ENCODE measurements at regions not wholly inside any gene's neighbourhood (a gene's known extent, or its start where the extent isn't known, plus 50 kb on each side); places are given as distances from the start of the nearest gene placed in this dataset.

GRCh38 chr6:144856622-144857021, 571.5 kb downstream of the UTRN start:
- no peaks in the 10 kb centered on the region for H3K9me2 ChIP-seq (replicated peaks; ENCODE audit: insufficient read depth, low read length)
- no peak overlapping the region for H3K9ac ChIP-seq (ENCODE audit: low read length)
- H3K4me2 ChIP-seq (ENCODE audit: low read depth, low read length): no peak overlapping the region
- H3K27me3 ChIP-seq (replicated peaks; ENCODE audit: insufficient read depth, low read length): no peaks in the 10 kb centered on the region
- no peaks in the 10 kb centered on the region for H3K36me3 ChIP-seq (replicated peaks; ENCODE audit: insufficient read depth, low read length)
- 0 out of 2 replicates have a peak, but pooled peaks cover 5% of the 10 kb centered on the region for H3K4me1 ChIP-seq (ENCODE audit: low read length)
- TF ChIP-seq CTCF (IDR thresholded peaks at IDR 0.05; ENCODE audit: low read length) (no peak), EZH2 (optimal IDR thresholded peaks at IDR 0.05; ENCODE audit: low read depth, low read length) (no peak), EZH2phosphoT487 (IDR thresholded peaks at IDR 0.05; ENCODE audit: low read length) (no peak)
- no peaks in the 10 kb centered on the region for H3K9me3 ChIP-seq (replicated peaks; ENCODE audit: insufficient read depth, low read length)
- no peak overlapping the region for H3K27ac ChIP-seq (ENCODE audit: low read length)
- no peaks in the 10 kb centered on the region for H4K20me1 ChIP-seq (ENCODE audit: insufficient read depth, low read length)
- no peaks in the 10 kb centered on the region for H3K79me2 ChIP-seq (ENCODE audit: low read length)
- no peak for DNase-seq
- H3K4me3 ChIP-seq (ENCODE audit: low read length): no peak overlapping the region
- no peak overlapping the region for H2AFZ ChIP-seq (ENCODE audit: low read length)
- H3F3A ChIP-seq (ENCODE audit: insufficient read depth, low read length): no peaks in the 10 kb centered on the region

- Histone ChIP-seq H3K36me3 (replicated peaks; ENCODE audit: insufficient read depth, low read length) (no peaks in the 10 kb centered on the region), H3K4me2 (ENCODE audit: low read depth, low read length) (no peak overlapping the region), H4K20me1 (ENCODE audit: insufficient read depth, low read length) (no peaks in the 10 kb centered on the region), H3K79me2 (ENCODE audit: low read length) (no peaks in the 10 kb centered on the region), H3K27me3 (replicated peaks; ENCODE audit: insufficient read depth, low read length) (no peaks in the 10 kb centered on the region), H3K4me1 (ENCODE audit: low read length) (0 out of 2 replicates have a peak, but pooled peaks cover 5% of the 10 kb centered on the region), H2AFZ (ENCODE audit: low read length) (no peak overlapping the region), H3K4me3 (ENCODE audit: low read length) (no peak overlapping the region), H3K9ac (ENCODE audit: low read length) (no peak overlapping the region), H3K9me2 (replicated peaks; ENCODE audit: insufficient read depth, low read length) (no peaks in the 10 kb centered on the region), H3K9me3 (replicated peaks; ENCODE audit: insufficient read depth, low read length) (no peaks in the 10 kb centered on the region), H3K27ac (ENCODE audit: low read length) (no peak overlapping the region), H3F3A (ENCODE audit: insufficient read depth, low read length) (no peaks in the 10 kb centered on the region)
- TF ChIP-seq EZH2phosphoT487 (IDR thresholded peaks at IDR 0.05; ENCODE audit: low read length) (no peak), CTCF (IDR thresholded peaks at IDR 0.05; ENCODE audit: low read length) (no peak), EZH2 (optimal IDR thresholded peaks at IDR 0.05; ENCODE audit: low read depth, low read length) (no peak)
- no peak for DNase-seq
Measured at GRCh38 chr6:144857086-144857485, 572.0 kb downstream of the UTRN start.

- DNase-seq: no peak
- Histone ChIP-seq H3F3A (ENCODE audit: insufficient read depth, low read length) (no peaks in the 10 kb centered on the region), H3K79me2 (ENCODE audit: low read length) (no peaks in the 10 kb centered on the region), H3K4me3 (ENCODE audit: low read length) (no peak overlapping the region), H3K27ac (ENCODE audit: low read length) (no peak overlapping the region), H3K9me2 (replicated peaks; ENCODE audit: insufficient read depth, low read length) (no peaks in the 10 kb centered on the region), H3K4me1 (ENCODE audit: low read length) (no peaks in the 10 kb centered on the region), H3K36me3 (replicated peaks; ENCODE audit: insufficient read depth, low read length) (no peaks in the 10 kb centered on the region), H3K9ac (ENCODE audit: low read length) (no peak overlapping the region), H3K27me3 (replicated peaks; ENCODE audit: insufficient read depth, low read length) (no peaks in the 10 kb centered on the region), H4K20me1 (ENCODE audit: insufficient read depth, low read length) (no peaks in the 10 kb centered on the region), H3K9me3 (replicated peaks; ENCODE audit: insufficient read depth, low read length) (no peaks in the 10 kb centered on the region), H3K4me2 (ENCODE audit: low read depth, low read length) (no peak overlapping the region), H2AFZ (ENCODE audit: low read length) (no peak overlapping the region)
- TF ChIP-seq EZH2 (optimal IDR thresholded peaks at IDR 0.05; ENCODE audit: low read depth, low read length) (no peak), EZH2phosphoT487 (IDR thresholded peaks at IDR 0.05; ENCODE audit: low read length) (no peak), CTCF (IDR thresholded peaks at IDR 0.05; ENCODE audit: low read length) (no peak)
Measured at GRCh38 chr6:144862769-144863168, 577.6 kb downstream of the UTRN start.
